GM18511 (cell line): ENCODE measurements at regions not wholly inside any gene's neighbourhood (a gene's known extent, or its start where the extent isn't known, plus 50 kb on each side); places are given as distances from the start of the nearest gene placed in this dataset.
A peak's percentile ranks its signal among the peaks of the same experiment; 100 is the strongest.

Experiments used
- ATAC-seq: cut with Tn5 transposase; IDR thresholded peaks from one replicate; pipeline ENCODE4 v1.9.1; 2021; ENCODE audit warnings: mild to moderate bottlenecking, moderate library complexity; ENCODE audit not compliant: unreplicated experiment

DNA sequence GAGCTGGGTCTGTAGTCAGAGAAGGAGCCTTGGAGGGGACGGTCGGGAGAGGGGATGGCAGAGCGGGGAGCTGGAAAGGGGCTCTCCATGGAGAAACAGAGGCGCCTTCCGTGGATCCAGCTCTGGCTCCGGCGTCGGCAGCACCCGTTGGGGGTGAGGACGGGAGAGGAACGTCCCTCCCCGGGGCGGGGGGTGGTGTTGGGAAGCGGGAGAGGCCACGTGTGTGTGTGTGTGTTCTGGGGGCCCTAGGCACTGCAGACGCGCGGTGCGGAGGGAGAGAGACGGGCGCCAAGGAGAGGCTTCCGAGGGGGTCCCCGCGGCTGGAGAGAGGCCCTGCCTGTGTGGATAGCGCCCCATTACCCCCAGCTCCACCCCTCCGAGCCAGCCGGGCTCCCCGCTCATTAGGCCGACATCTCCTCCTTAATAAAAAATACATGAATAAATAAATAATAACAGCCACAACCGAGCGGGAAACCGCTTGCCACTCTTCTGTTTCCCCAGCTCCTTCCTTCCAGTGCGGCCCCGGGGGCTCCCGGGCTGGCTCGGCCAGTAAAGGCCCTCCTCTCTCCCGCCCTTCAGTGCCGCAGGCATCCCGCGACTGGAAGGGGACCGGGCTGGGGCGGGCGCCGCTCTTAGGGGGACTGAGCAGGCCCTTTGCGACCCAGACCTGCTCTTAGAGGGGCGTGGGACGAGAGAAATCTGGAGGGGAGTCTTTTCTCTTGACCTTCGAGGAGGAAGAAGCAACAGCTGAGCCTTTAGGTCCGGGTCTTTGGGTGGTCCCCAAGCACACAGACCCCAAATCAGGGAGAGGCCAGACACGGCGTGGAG lies 71.3 kb upstream of the ARAP3 start:
- ATAC-seq: no peak

- ATAC-seq: peak; percentile 78
These were observed 65.4 kb upstream of the ARAP3 start for GRCh38 chr5:141747152-141748141.

GRCh38 chr5:141746395-141746794 lies 64.4 kb upstream of the ARAP3 start:
- no peak for ATAC-seq

- no peak for ATAC-seq
These were observed 63.4 kb upstream of the ARAP3 start for GRCh38 chr5:141745390-141745789.

DNA sequence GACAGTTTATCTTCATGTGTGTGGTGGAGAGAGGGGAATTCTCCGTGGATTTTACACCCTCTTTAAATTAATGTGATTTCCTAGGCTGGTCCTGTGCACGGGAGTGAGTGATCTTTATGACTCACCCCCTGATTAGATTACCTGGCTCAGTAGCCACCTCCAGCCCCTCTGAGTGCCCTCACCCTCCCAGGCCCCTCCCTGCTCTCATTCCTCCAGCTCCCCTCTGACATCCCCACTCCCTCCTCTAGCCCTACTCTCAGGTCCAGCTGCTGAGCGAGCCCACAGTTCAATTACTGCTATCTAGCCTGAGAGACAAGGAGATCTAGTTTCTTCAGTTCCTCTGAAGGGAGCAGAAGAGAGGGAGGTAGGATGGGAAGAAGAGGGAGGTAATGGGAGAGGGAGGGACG lies 61.8 kb upstream of the ARAP3 start:
- ATAC-seq: no peak

GRCh38 chr5:141742866-141743851 lies 61.1 kb upstream of the ARAP3 start:
- ATAC-seq: no peak

GRCh38 chr5:141742144-141742543 lies 60.1 kb upstream of the ARAP3 start:
- no peak for ATAC-seq

DNA sequence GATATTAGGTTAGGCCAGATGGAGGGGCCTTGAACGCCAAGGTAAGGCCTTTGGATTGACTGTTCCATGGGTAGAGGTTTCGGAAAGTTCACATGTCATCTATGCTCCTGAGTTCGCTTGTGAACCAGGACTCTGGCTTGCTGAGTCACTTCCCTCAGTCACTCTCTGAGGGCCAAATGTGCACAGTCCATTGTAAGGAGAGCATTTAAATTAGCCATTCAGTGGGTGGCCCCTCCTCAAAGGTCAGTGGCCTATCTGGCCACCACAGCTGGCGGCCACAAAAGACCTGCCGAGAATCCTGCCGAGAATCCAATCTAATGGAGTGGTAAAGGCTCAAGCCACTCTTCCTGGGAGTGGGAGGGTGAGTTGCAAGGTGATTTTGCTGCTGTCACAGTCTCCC lies 58.9 kb upstream of the ARAP3 start:
- no peak for ATAC-seq

DNA sequence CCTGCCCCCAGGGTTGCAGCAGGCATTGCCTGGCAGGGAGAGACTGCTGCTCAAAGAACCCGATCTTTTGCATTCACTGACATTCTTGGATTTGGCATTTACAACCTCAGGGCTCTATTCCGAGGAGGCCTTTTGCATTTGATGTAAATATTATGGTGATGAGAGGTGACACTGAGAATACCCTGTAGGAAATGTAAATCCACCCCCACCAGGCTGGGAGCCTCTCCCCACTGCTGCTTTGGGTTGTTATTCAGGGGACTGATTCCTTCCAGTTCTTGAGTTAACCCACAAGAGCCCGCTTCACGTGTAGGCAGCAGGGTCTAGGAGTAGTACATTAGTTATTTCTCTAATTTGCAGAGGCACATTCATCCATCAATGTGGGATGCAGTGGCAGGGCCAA lies 55.5 kb upstream of the ARAP3 start:
- ATAC-seq: no peak

- ATAC-seq: no peak
These were observed 53.8 kb upstream of the ARAP3 start for GRCh38 chr5:141735823-141736222.

- no peak for ATAC-seq
These were observed 52.6 kb upstream of the ARAP3 start for GRCh38 chr5:141734501-141735229.

DNA sequence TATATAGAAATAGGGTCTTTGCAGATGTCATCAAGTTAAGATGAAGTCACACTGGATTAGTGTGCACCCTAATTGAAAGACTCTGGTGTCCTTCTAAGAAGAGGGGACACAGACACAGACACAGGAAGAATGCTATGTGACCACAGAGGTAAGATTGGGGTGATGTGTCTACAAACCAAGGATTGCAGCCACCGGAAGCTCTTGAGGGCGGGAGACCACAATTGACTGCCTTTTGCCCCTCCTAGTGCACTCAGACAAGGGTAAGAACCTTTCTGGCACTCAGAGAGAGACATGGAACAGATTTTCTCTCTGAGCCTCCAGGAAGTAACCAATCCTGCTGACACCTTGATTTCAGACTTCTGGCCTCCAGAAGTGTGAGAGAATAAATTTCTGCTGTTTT lies 51.2 kb upstream of the ARAP3 start:
- no peak for ATAC-seq

GRCh38 chr5:141732417-141732816 lies 50.4 kb upstream of the ARAP3 start:
- ATAC-seq: no peak
